ENCODE measurements at regions not wholly inside any gene's neighbourhood (a gene's known extent, or its start where the extent isn't known, plus 50 kb on each side); places are given as distances from the start of the nearest gene placed in this dataset.

DNA sequence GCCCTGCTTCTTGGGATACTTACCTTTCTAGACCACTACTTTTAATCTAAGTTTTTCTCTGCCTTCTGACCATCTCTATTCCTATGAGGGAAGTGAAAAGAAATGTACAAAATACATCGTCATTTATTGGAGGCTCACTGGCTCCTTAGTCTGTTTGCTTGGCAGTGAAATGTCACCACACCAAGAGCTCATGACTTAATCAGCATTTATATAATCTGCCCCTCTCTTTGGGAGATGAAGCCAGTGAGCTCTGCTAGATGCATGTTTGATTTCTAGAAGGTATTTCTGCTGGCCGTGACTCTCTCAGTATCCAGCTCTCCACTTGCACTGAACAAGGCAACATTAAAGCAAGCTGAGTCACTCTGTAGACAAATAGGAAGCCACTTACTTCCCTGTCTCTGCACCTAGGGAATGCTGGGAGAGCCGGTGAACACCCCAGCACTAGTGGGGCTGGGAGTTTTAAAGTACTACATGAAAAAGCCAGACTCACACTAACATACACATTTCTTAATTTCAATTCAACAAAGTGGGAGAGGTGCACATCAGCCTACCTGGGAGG, 79.1 kb downstream of the MID1IP1 start:
- Histone ChIP-seq H3K36me3 (ENCODE audit: low read depth, low read length) (no peaks in the 10 kb centered on the region; the same call in 1 of the 2 replicates), H3K27me3 (ENCODE audit: low read length) (no peaks in the 10 kb centered on the region), H3F3A (ENCODE audit: low read length, unreplicated experiment) (peaks cover 9% of the 10 kb centered on the region), H3K9me3 (ENCODE audit: low read length) (no peaks in the 10 kb centered on the region), H2AFZ (ENCODE audit: low read length) (0 out of 2 replicates have a peak overlapping the region, but pooled peaks have one; percentile 21), H3K4me2 (ENCODE audit: low read length) (peak overlapping the region; percentile 74), H3K4me1 (ENCODE audit: insufficient read depth, low read length) (peaks cover 61% of the 10 kb centered on the region), H3K4me3 (ENCODE audit: low read length) (peak overlapping the region; percentile 38; the same call in 1 of the 2 replicates), H4K20me1 (ENCODE audit: low read length) (no peaks in the 10 kb centered on the region), H3K79me2 (ENCODE audit: low read length) (peaks cover 68% of the 10 kb centered on the region), H3K9ac (ENCODE audit: low read length) (peak overlapping the region; percentile 73), H3K27ac (ENCODE audit: low read length) (peak overlapping the region; percentile 97), H3K9me2 (replicated peaks; ENCODE audit: low read length) (no peaks in the 10 kb centered on the region)
- POLR2A ChIA-PET (ENCODE audit: unreplicated experiment) = interaction anchor here (0.6 kb wide), 2 partner anchors 11 to 93 kb away, joined by 3 to 10 read pairs; no protein-coding TSS in a partner anchor
- intact Hi-C loops (cut with micrococcal nuclease) = loop anchor here (1.0 kb wide), 1 partner anchor 60 kb away; no protein-coding TSS in a partner anchor
- TF ChIP-seq EZH2 (IDR thresholded peaks at IDR 0.05; ENCODE audit: low read length, unreplicated experiment) (no peak), EZH2phosphoT487 (IDR thresholded peaks at IDR 0.05; ENCODE audit: borderline replicate concordance, low read length) (no peak)
- TF ChIP-seq, protein P1, sequence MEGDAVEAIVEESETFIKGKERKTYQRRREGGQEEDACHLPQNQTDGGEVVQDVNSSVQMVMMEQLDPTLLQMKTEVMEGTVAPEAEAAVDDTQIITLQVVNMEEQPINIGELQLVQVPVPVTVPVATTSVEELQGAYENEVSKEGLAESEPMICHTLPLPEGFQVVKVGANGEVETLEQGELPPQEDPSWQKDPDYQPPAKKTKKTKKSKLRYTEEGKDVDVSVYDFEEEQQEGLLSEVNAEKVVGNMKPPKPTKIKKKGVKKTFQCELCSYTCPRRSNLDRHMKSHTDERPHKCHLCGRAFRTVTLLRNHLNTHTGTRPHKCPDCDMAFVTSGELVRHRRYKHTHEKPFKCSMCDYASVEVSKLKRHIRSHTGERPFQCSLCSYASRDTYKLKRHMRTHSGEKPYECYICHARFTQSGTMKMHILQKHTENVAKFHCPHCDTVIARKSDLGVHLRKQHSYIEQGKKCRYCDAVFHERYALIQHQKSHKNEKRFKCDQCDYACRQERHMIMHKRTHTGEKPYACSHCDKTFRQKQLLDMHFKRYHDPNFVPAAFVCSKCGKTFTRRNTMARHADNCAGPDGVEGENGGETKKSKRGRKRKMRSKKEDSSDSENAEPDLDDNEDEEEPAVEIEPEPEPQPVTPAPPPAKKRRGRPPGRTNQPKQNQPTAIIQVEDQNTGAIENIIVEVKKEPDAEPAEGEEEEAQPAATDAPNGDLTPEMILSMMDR (conservative IDR thresholded peaks at IDR 0.05; ENCODE audit: low read depth, low read length) = no peak
- TSS peak; percentile 27 for BruUV-seq (replicated peaks)
- DNase-seq (peak; percentile 65), ATAC-seq (peak; percentile 77)
- CTCF ChIA-PET = interaction anchor here (0.9 kb wide), 1 partner anchor 74 kb away, joined by 5 read pairs; no protein-coding TSS in a partner anchor

DNA sequence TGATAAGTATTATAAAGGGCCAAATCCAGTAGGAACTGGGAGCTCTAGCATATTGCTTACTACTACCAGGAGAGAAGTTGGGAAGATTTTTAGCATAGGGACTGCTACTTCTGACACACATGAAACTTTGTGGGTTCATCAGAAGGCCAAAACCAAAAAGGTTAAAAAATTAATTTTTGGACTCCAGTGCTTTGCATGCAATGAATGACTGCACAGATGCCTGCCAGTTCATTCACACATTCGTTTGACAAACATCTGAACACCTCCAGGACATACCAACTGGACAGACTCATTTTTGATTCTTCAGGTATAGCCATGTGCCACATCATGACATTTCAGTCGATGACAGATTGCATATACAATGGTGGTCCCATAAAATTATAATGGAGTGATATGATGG, 79.8 kb downstream of the MID1IP1 start:
- peaks cover 9% of the 10 kb centered on the region for H3F3A ChIP-seq (ENCODE audit: low read length, unreplicated experiment)
- H3K79me2 ChIP-seq (ENCODE audit: low read length) = peaks cover 67% of the 10 kb centered on the region
- H3K27me3 ChIP-seq (ENCODE audit: low read length) = no peaks in the 10 kb centered on the region
- ATAC-seq (no peak), DNase-seq (no peak)
- H3K4me3 ChIP-seq (ENCODE audit: low read length) = no peak overlapping the region
- no peak overlapping the region for H2AFZ ChIP-seq (ENCODE audit: low read length)
- peak overlapping the region; percentile 73 for H3K9ac ChIP-seq (ENCODE audit: low read length)
- H3K4me1 ChIP-seq (ENCODE audit: insufficient read depth, low read length) = peaks cover 67% of the 10 kb centered on the region
- H4K20me1 ChIP-seq (ENCODE audit: low read length) = no peaks in the 10 kb centered on the region
- no peaks in the 10 kb centered on the region for H3K9me3 ChIP-seq (ENCODE audit: low read length)
- intact Hi-C loops (cut with micrococcal nuclease) = no loop called here
- ChIA-PET CTCF (interaction anchor here (0.9 kb wide), 1 partner anchor 75 kb away, joined by 5 read pairs; no protein-coding TSS in a partner anchor), POLR2A (ENCODE audit: unreplicated experiment) (interaction anchor here (0.6 kb wide), 1 partner anchor 92 kb away, joined by 3 read pairs; no protein-coding TSS in a partner anchor)
- H3K36me3 ChIP-seq (ENCODE audit: low read depth, low read length) = no peaks in the 10 kb centered on the region; the same call in 1 of the 2 replicates
- no peak for TF ChIP-seq EZH2phosphoT487 (IDR thresholded peaks at IDR 0.05; ENCODE audit: borderline replicate concordance, low read length)
- no peak for TF ChIP-seq EZH2 (IDR thresholded peaks at IDR 0.05; ENCODE audit: low read length, unreplicated experiment)
- TF ChIP-seq, protein P1 (conservative IDR thresholded peaks at IDR 0.05; ENCODE audit: low read depth, low read length) = no peak
- H3K27ac ChIP-seq (ENCODE audit: low read length) = peak overlapping the region; percentile 97
- no peaks in the 10 kb centered on the region for H3K9me2 ChIP-seq (replicated peaks; ENCODE audit: low read length)
- BruUV-seq (replicated peaks) = no TSS peak
- H3K4me2 ChIP-seq (ENCODE audit: low read length) = peak overlapping the region; percentile 74; the same call in 1 of the 2 replicates

DNA sequence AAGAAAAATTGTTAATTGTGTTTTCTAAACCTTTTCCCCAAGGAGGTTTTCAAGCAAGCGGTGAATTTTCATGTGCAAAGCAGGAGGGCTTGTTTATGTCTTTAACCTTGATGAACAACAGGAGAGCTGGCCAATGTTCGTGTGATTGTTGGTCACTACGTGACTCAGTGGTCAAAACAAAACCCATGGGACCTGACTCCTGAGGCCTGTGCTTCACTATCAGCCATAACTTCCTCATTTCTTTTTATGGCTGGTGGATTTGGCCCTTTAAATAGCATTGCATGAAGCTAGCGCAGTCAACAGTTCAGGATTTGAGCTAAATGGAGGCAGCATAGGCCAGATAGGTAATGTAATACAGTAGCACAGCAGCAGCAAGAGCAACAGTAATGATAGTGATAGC, 80.5 kb downstream of the MID1IP1 start:
- Histone ChIP-seq H3K36me3 (ENCODE audit: low read depth, low read length) (no peaks in the 10 kb centered on the region; the same call in 1 of the 2 replicates), H3K9me3 (ENCODE audit: low read length) (no peaks in the 10 kb centered on the region), H3K79me2 (ENCODE audit: low read length) (peaks cover 60% of the 10 kb centered on the region), H3K9me2 (replicated peaks; ENCODE audit: low read length) (no peaks in the 10 kb centered on the region), H3K9ac (ENCODE audit: low read length) (no peak overlapping the region), H3K27ac (ENCODE audit: low read length) (peak overlapping the region; percentile 97; the same call in 1 of the 2 replicates), H2AFZ (ENCODE audit: low read length) (no peak overlapping the region), H3K4me1 (ENCODE audit: insufficient read depth, low read length) (peaks cover 74% of the 10 kb centered on the region), H3F3A (ENCODE audit: low read length, unreplicated experiment) (peaks cover 12% of the 10 kb centered on the region), H4K20me1 (ENCODE audit: low read length) (no peaks in the 10 kb centered on the region), H3K27me3 (ENCODE audit: low read length) (no peaks in the 10 kb centered on the region), H3K4me2 (ENCODE audit: low read length) (no peak overlapping the region), H3K4me3 (ENCODE audit: low read length) (no peak overlapping the region)
- no TSS peak for BruUV-seq (replicated peaks)
- TF ChIP-seq EZH2phosphoT487 (IDR thresholded peaks at IDR 0.05; ENCODE audit: borderline replicate concordance, low read length) (no peak), EZH2 (IDR thresholded peaks at IDR 0.05; ENCODE audit: low read length, unreplicated experiment) (no peak)
- TF ChIP-seq, protein P1 (conservative IDR thresholded peaks at IDR 0.05; ENCODE audit: low read depth, low read length) = no peak
- DNase-seq (no peak), ATAC-seq (no peak)
- POLR2A ChIA-PET (ENCODE audit: unreplicated experiment) = no interaction called here
- CTCF ChIA-PET = no interaction called here
- intact Hi-C loops (cut with micrococcal nuclease) = no loop called here
